Astrocyte (in vitro differentiated cells and primary cell): ENCODE measurements at regions not wholly inside any gene's neighbourhood (a gene's known extent, or its start where the extent isn't known, plus 50 kb on each side); places are given as distances from the start of the nearest gene placed in this dataset.

Experiments used
- EZH2 ChIP-seq: IDR thresholded peaks from 2 replicates; pipeline ENCODE4 v1.6.1; 2012; ENCODE audit warnings: mild to moderate bottlenecking, low read length, inconsistent platforms; ENCODE audit not compliant: insufficient read depth
- TF ChIP-seq, protein P1 (sequence below): IDR thresholded peaks from 2 replicates; pipeline ENCODE4 v1.5.1; 2011; ENCODE audit warnings: low read depth, mild to moderate bottlenecking, inconsistent platforms, low read length, moderate library complexity; ENCODE audit not compliant: insufficient read depth

- TF ChIP-seq, protein P1, sequence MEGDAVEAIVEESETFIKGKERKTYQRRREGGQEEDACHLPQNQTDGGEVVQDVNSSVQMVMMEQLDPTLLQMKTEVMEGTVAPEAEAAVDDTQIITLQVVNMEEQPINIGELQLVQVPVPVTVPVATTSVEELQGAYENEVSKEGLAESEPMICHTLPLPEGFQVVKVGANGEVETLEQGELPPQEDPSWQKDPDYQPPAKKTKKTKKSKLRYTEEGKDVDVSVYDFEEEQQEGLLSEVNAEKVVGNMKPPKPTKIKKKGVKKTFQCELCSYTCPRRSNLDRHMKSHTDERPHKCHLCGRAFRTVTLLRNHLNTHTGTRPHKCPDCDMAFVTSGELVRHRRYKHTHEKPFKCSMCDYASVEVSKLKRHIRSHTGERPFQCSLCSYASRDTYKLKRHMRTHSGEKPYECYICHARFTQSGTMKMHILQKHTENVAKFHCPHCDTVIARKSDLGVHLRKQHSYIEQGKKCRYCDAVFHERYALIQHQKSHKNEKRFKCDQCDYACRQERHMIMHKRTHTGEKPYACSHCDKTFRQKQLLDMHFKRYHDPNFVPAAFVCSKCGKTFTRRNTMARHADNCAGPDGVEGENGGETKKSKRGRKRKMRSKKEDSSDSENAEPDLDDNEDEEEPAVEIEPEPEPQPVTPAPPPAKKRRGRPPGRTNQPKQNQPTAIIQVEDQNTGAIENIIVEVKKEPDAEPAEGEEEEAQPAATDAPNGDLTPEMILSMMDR: no peak
- TF ChIP-seq EZH2: no peak
These were observed 207.8 kb upstream of the OTX2 start for GRCh38 chr14:57018065-57018464.
